ENCODE measurements at regions not wholly inside any gene's neighbourhood (a gene's known extent, or its start where the extent isn't known, plus 50 kb on each side); places are given as distances from the start of the nearest gene placed in this dataset.
"Not testable (repeated sequence)": the region's sequence is repeated elsewhere in the genome, so short reads cannot be mapped to it uniquely, and the experiment has no call there.

DNA sequence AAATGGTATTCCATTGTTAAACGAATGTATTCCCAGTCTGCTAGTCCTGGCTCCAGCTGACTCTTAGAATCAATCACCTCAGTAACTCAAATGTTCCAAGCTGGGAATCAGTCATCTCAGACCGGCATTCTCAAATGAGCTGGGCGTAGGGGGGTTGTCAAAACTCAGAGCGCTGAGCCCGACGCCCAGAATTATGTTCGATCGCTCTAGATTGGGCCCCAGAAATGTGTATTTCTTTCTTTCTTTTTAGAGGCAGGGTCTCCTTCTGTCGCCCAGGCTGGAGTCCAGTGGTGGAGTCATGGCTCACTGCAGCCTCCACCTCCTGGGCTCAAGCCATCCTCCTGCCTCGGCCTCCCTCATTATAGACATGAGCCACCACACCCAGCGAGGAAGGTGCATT, 99.3 kb upstream of the IGF1R start:
- peak overlapping the region; percentile 81 for H3K4me3 ChIP-seq (ENCODE audit: low read length)
- DNase-seq (ENCODE audit: low read depth), result no peak
- peaks cover 7% of the 10 kb centered on the region for H3K4me1 ChIP-seq (ENCODE audit: control insufficient read depth, insufficient read depth, low read length)
- H3K9me3 ChIP-seq (ENCODE audit: control insufficient read depth, low read length), result no peaks in the 10 kb centered on the region
- peak overlapping the region; percentile 61 for H3K9ac ChIP-seq (ENCODE audit: low read length)
- H3K36me3 ChIP-seq (ENCODE audit: control insufficient read depth, insufficient read depth, low read length, severe bottlenecking), result no peaks in the 10 kb centered on the region
- peaks cover 13% of the 10 kb centered on the region for H3K27me3 ChIP-seq (replicated peaks; ENCODE audit: control insufficient read depth, insufficient read depth, low read length)

DNA sequence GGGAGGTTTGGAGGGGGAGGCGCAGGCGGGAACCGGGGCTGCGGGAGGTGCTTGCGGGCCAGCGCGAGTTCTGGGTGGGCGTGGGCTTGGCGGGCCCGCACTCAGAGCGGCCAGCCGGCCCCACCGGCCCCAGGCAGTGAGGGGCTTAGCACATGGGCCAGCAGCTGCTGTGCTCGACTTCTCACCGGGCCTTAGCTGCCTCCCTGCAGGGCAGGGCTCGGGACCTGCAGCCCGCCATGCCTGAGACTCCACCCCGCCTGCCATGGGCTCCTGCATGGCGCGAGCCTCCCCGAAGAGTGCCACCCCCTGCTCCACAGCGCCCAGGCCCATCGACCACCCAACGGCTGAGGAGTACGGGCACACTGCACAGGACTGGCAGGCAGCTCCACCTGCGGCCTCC, 98.6 kb upstream of the IGF1R start:
- Histone ChIP-seq H3K36me3 (ENCODE audit: control insufficient read depth, insufficient read depth, low read length, severe bottlenecking) (no peaks in the 10 kb centered on the region), H3K4me1 (ENCODE audit: control insufficient read depth, insufficient read depth, low read length) (peaks cover 8% of the 10 kb centered on the region), H3K4me3 (ENCODE audit: low read length) (no peak overlapping the region), H3K27me3 (replicated peaks; ENCODE audit: control insufficient read depth, insufficient read depth, low read length) (peaks cover 13% of the 10 kb centered on the region), H3K9ac (ENCODE audit: low read length) (no peak overlapping the region), H3K9me3 (ENCODE audit: control insufficient read depth, low read length) (no peaks in the 10 kb centered on the region)
- DNase-seq (ENCODE audit: low read depth), result no peak

DNA sequence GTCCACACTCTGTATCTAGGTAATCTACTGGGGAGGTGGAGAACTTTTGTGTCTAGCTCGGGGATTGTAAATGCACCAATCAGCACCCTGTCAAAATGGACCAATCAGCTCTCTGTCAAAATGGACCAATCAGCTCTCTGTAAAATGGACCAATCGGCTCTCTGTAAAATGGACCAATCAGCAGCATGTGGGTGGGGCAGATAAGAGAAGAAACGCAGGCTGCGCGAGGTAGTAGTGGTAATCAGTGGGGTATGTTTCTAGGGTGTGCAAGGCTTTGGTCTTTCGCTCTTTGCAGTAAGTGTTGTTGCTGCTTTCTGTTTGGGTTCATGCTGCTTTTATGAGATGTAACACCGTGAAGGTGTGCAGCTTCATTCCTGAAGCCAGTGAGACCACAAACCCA, 98.0 kb upstream of the IGF1R start:
- H3K4me1 ChIP-seq (ENCODE audit: control insufficient read depth, insufficient read depth, low read length), result peaks cover 14% of the 10 kb centered on the region
- DNase-seq (ENCODE audit: low read depth), result not testable (repeated sequence)

DNA sequence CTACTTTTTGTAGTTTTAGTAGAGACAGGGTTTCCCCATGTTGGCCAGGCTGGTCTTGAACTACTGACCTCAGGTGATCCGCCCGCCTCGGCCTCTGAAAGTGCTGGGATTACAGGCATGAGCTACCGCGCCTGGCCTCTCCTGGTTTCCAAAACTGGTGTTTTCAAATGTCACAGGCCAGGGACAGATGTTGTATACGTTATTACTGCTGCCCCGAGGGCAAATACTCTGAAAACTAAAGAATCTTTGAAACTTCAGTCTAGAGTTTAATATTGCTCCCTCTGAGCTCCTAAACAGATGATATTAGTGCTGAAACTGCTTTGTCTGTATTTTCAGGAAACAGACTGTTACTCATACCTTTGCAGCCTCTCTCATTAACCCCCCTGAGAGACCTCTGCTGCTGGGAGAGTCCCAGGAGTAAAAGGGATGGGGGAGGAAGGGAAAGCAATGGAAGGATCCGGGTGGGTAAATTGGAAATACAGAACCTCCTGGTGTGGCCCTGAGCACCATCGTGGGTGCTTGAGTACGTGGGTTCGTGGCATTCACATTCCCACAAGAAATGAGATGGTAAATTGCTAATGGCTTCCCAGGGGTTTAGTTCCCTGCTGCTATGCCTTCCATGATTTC, 96.3 kb upstream of the IGF1R start:
- H3K4me1 ChIP-seq (ENCODE audit: control insufficient read depth, insufficient read depth, low read length), result peaks cover 16% of the 10 kb centered on the region
- no peak overlapping the region for H3K9ac ChIP-seq (ENCODE audit: low read length)
- DNase-seq (ENCODE audit: low read depth), result no peak
- H3K4me3 ChIP-seq (ENCODE audit: low read length), result no peak overlapping the region
- peaks cover 13% of the 10 kb centered on the region for H3K27me3 ChIP-seq (replicated peaks; ENCODE audit: control insufficient read depth, insufficient read depth, low read length)
- no peaks in the 10 kb centered on the region for H3K36me3 ChIP-seq (ENCODE audit: control insufficient read depth, insufficient read depth, low read length, severe bottlenecking)
- H3K9me3 ChIP-seq (ENCODE audit: control insufficient read depth, low read length), result no peaks in the 10 kb centered on the region

More for the DNA sequence above, 98.0 kb upstream of the IGF1R start:
- not testable (repeated sequence) for H3K36me3 ChIP-seq (ENCODE audit: control insufficient read depth, insufficient read depth, low read length, severe bottlenecking); H3K9ac ChIP-seq (ENCODE audit: low read length); H3K9me3 ChIP-seq (ENCODE audit: control insufficient read depth, low read length); H3K4me3 ChIP-seq (ENCODE audit: low read length)
- H3K27me3 ChIP-seq (replicated peaks; ENCODE audit: control insufficient read depth, insufficient read depth, low read length), result peaks cover 13% of the 10 kb centered on the region

DNA sequence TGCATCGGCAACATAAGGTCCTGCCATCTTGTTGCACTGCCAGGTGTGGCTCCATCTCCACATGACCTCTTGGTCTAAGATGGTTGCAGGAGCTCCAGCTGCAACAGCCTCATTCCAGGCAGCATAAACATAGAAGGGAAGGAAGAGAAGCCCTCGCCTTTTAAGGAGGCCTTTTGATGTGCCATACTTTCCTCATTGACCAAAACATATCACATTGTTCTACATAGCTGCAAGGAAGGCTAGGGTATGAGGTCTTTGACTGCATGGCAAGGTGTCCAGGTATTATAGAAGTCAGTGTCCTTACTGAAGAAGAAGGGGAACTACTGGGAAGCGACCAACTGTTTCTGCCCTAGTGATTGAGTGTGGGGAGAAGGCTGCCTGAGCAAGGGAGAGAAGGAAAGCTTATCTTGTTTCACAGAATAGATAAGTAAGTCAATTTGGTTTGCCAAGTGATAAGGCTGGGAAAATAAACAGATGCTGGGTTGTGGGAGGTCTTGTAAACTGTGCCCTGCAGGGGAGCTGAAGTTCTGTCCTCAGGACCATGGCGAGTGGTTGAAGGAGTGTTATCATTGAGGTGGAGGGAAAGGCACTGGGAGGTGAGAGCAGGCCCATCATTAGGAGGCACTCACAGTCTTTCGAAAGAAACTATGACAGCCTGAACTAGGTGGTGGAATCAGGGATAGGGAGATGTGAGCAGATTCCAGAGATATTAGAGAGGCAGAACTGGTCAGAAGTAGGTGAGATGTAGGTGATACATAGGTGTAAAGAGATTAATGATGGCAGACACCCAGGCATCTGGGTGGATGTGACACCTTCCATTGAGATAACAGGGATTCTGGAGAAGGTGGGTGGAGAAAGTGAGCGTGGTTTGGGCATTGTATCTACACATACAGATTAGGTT, 93.8 kb upstream of the IGF1R start:
- peaks cover 8% of the 10 kb centered on the region for H3K4me1 ChIP-seq (ENCODE audit: control insufficient read depth, insufficient read depth, low read length)
- H3K4me3 ChIP-seq (ENCODE audit: low read length), result no peak overlapping the region
- H3K9ac ChIP-seq (ENCODE audit: low read length), result no peak overlapping the region
- peaks cover 13% of the 10 kb centered on the region for H3K27me3 ChIP-seq (replicated peaks; ENCODE audit: control insufficient read depth, insufficient read depth, low read length)
- DNase-seq (ENCODE audit: low read depth), result no peak
- H3K36me3 ChIP-seq (ENCODE audit: control insufficient read depth, insufficient read depth, low read length, severe bottlenecking), result no peaks in the 10 kb centered on the region
- no peaks in the 10 kb centered on the region for H3K9me3 ChIP-seq (ENCODE audit: control insufficient read depth, low read length)

DNA sequence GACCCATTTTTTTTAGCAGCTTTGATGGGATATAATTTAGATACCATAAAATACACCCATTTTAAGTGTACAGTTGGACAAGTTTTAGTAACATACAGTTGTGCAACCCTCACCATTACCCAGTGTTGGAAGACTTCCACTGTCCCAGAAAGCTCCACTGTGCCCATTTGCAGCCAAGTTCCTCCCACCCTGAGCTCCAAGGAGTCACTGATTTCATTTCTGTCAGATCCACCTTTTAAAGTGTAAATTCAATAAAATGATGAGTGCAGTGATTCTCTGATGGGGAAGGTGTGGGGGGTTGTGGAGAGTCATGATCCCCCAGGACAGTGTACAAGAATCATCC, 93.2 kb upstream of the IGF1R start:
- H3K27me3 ChIP-seq (replicated peaks; ENCODE audit: control insufficient read depth, insufficient read depth, low read length), result peaks cover 19% of the 10 kb centered on the region
- peaks cover 8% of the 10 kb centered on the region for H3K4me1 ChIP-seq (ENCODE audit: control insufficient read depth, insufficient read depth, low read length)
- DNase-seq (ENCODE audit: low read depth), result no peak
- no peak overlapping the region for H3K4me3 ChIP-seq (ENCODE audit: low read length)
- H3K9ac ChIP-seq (ENCODE audit: low read length), result no peak overlapping the region
- H3K36me3 ChIP-seq (ENCODE audit: control insufficient read depth, insufficient read depth, low read length, severe bottlenecking), result no peaks in the 10 kb centered on the region
- no peaks in the 10 kb centered on the region for H3K9me3 ChIP-seq (ENCODE audit: control insufficient read depth, low read length)

DNA sequence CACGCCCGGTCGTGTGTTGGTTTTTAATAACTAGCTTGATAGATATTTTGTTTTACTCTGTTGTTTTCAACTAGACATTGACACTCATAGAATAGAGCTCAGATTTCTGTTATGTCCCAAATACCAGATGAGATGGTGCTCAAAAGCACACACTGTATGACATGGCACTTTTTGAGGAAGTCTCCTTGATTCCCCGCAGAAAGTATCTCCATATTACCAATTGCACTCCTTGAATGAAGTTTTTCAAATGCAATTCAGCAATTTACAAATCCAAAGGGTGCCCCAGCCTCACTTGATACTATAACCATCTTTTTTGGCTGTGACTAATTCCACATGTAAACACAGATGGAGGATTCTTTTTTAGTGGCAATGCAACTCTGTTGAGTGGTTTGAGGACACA, 92.0 kb upstream of the IGF1R start:
- Histone ChIP-seq H3K4me1 (ENCODE audit: control insufficient read depth, insufficient read depth, low read length) (peaks cover 8% of the 10 kb centered on the region), H3K36me3 (ENCODE audit: control insufficient read depth, insufficient read depth, low read length, severe bottlenecking) (no peaks in the 10 kb centered on the region), H3K9me3 (ENCODE audit: control insufficient read depth, low read length) (no peaks in the 10 kb centered on the region), H3K9ac (ENCODE audit: low read length) (no peak overlapping the region), H3K27me3 (replicated peaks; ENCODE audit: control insufficient read depth, insufficient read depth, low read length) (peaks cover 26% of the 10 kb centered on the region), H3K4me3 (ENCODE audit: low read length) (no peak overlapping the region)
- DNase-seq (ENCODE audit: low read depth), result no peak

DNA sequence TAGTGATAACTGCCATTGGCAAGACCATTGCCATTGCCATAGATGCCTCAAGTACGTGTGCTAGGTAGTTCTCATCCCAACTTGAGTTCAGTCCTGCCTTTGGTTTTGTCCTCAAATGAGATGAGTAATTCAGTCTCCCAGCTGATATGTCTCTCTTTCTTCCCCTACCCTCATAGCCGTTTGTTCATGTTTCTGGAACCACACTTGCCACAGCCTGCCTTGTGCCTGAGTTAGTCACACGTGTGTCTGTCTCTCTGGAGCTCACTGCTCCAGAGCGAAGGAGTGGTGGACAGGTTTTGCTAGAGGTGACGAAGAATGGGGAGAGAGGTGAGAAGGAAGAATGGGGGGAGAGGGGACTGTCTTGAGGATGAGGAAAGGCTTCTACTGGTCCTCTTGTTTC, 88.0 kb upstream of the IGF1R start:
- Histone ChIP-seq H3K4me3 (ENCODE audit: low read length) (no peak overlapping the region), H3K27me3 (replicated peaks; ENCODE audit: control insufficient read depth, insufficient read depth, low read length) (peaks cover 16% of the 10 kb centered on the region), H3K9me3 (ENCODE audit: control insufficient read depth, low read length) (no peaks in the 10 kb centered on the region), H3K4me1 (ENCODE audit: control insufficient read depth, insufficient read depth, low read length) (peaks cover 2% of the 10 kb centered on the region), H3K36me3 (ENCODE audit: control insufficient read depth, insufficient read depth, low read length, severe bottlenecking) (no peaks in the 10 kb centered on the region), H3K9ac (ENCODE audit: low read length) (no peak overlapping the region)
- no peak for DNase-seq (ENCODE audit: low read depth)

DNA sequence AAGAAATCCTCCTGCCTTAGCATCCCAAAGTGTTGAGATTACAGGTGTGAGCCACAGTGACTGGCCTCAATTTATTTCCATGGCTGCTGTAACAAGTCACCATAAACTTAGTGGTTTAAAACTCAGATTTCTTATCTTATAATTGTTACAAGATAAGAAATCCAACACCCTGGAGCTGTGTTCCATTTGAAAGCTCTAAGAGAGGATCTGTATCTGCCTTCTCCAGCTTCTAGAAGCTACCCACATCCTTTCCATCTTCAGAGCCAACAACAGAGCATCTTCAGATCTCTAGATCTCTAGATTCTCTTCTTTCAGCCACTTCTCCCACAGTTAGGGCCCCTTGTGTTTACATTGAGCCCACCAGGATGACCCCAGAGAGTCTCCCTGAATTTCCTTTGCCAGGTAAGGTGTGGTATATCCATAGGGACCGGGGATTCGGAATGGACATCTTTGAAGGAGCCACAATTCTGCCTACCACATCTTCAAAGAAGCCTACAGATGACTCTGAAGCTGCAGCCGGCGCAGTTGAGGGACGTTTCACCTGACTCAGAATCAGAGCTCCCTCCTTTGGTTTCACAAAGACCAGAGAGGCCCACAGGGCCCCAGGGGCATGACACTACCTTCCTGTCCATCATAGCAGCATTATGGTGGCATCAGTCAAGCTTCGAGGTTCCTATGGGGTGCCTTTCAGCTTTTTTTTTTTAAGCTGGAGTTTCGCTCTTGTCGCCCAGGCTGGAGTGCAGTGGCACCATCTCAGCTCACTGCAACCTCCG, 87.0 kb upstream of the IGF1R start:
- Histone ChIP-seq H3K9me3 (ENCODE audit: control insufficient read depth, low read length) (no peaks in the 10 kb centered on the region), H3K9ac (ENCODE audit: low read length) (no peak overlapping the region), H3K4me1 (ENCODE audit: control insufficient read depth, insufficient read depth, low read length) (no peaks in the 10 kb centered on the region), H3K4me3 (ENCODE audit: low read length) (no peak overlapping the region), H3K36me3 (ENCODE audit: control insufficient read depth, insufficient read depth, low read length, severe bottlenecking) (no peaks in the 10 kb centered on the region), H3K27me3 (replicated peaks; ENCODE audit: control insufficient read depth, insufficient read depth, low read length) (peaks cover 16% of the 10 kb centered on the region)
- DNase-seq (ENCODE audit: low read depth), result no peak

DNA sequence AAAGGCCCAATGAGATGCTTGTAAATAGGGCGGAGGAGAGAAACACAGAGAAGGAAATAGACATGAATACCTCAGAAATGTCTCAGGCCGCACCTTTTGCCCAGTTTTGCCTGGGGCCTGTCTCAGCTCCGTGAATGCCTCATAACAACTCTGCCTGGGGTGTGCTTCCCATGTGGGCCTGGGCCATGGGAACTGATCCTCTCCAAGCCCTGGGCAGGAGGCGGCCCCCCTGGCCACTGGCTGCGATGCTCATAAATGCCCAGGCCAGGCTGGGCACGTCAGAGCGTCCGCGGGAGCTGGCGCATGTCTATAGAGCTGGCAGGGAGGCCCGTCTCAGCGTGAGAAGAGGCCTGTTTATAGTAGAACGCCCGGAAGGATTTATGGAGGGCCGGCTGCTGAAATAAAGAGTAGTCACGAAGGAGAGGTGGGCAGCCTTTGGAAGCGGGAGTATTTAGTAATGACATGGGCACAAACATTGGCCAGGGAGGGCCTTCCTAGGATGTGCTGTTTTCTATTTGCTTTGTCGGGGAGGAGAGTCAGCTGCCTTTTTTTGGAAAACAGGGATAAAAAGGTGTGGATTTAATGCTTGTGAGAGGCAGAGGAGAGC, 85.9 kb upstream of the IGF1R start:
- no peak for DNase-seq (ENCODE audit: low read depth)
- Histone ChIP-seq H3K36me3 (ENCODE audit: control insufficient read depth, insufficient read depth, low read length, severe bottlenecking) (no peaks in the 10 kb centered on the region), H3K9me3 (ENCODE audit: control insufficient read depth, low read length) (peaks cover 1% of the 10 kb centered on the region), H3K4me3 (ENCODE audit: low read length) (no peak overlapping the region), H3K4me1 (ENCODE audit: control insufficient read depth, insufficient read depth, low read length) (no peaks in the 10 kb centered on the region), H3K9ac (ENCODE audit: low read length) (no peak overlapping the region), H3K27me3 (replicated peaks; ENCODE audit: control insufficient read depth, insufficient read depth, low read length) (peaks cover 16% of the 10 kb centered on the region)

DNA sequence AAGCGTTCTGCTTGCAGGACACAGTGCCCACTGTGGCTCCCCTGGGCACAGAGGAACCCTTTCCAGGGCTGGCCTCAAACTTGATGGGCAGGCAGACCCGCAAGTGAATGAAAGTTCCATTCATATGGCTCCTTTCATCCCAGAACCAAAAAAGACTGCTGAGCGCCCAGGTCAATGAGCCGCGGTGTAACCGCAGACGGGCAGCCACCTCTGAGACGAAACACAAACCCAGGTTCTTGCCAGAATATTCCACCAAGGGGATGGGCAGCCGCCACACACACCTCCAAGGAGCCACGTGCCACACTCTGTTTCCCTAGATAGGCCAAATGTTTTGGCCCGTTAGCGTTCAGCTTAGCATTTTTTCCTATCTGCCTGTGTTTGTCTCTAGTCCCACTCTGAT, 82.8 kb upstream of the IGF1R start:
- Histone ChIP-seq H3K27me3 (replicated peaks; ENCODE audit: control insufficient read depth, insufficient read depth, low read length) (peaks cover 6% of the 10 kb centered on the region), H3K4me3 (ENCODE audit: low read length) (no peak overlapping the region), H3K4me1 (ENCODE audit: control insufficient read depth, insufficient read depth, low read length) (no peaks in the 10 kb centered on the region), H3K9ac (ENCODE audit: low read length) (no peak overlapping the region), H3K9me3 (ENCODE audit: control insufficient read depth, low read length) (peaks cover 13% of the 10 kb centered on the region), H3K36me3 (ENCODE audit: control insufficient read depth, insufficient read depth, low read length, severe bottlenecking) (no peaks in the 10 kb centered on the region)
- no peak for DNase-seq (ENCODE audit: low read depth)
